ENCODE measurements at regions not wholly inside any gene's neighbourhood (a gene's known extent, or its start where the extent isn't known, plus 50 kb on each side); places are given as distances from the start of the nearest gene placed in this dataset.

DNA sequence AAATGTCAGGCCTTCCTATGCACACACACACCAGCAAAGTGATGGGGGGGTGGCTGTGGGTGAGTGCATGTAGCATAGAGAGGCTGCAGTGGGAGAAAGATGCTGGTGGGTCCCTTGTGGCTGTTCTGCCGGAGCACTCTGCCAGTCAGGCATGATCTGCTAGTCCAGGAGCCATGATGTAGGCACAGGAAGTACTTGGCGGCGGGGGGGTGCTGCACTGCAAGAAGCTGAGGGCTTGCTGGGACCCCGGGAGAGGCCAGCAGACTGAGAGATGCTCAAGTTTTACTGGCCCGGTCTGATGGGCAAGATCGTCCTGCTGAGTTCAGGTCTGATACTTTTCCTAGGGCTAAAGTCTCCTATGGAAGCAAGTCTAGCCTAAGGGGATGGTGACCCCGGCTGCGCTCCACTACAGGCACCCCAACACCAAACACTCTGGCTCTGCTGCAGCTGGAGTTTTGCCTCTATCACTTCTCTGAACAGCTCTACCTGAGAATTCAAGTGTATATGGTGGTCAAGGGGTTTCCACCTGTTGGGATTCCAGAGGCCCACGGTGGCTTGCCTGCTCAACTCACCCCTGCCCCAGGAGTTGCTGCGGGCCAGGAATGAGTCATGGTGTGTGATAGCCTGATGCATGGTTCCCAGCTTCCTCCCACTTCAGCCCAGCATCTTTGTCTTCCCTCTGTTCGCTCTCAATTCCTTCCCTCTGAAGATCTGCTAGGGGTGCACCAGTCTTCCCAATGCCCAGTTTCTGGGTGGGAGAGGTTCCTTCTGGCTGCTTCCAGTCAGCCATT lies 971.8 kb upstream of the ADGRB3 start:
- TF ChIP-seq EP300 (IDR thresholded peaks at IDR 0.05; ENCODE audit: borderline replicate concordance), result no peak
- no peak for TF ChIP-seq CREB1 (IDR thresholded peaks at IDR 0.05; ENCODE audit: low read depth)
- no peak for TF ChIP-seq EGR1 (IDR thresholded peaks at IDR 0.05)
- TF ChIP-seq, protein P1, sequence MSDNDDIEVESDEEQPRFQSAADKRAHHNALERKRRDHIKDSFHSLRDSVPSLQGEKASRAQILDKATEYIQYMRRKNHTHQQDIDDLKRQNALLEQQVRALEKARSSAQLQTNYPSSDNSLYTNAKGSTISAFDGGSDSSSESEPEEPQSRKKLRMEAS (IDR thresholded peaks at IDR 0.05), result no peak
- TF ChIP-seq, protein P2, sequence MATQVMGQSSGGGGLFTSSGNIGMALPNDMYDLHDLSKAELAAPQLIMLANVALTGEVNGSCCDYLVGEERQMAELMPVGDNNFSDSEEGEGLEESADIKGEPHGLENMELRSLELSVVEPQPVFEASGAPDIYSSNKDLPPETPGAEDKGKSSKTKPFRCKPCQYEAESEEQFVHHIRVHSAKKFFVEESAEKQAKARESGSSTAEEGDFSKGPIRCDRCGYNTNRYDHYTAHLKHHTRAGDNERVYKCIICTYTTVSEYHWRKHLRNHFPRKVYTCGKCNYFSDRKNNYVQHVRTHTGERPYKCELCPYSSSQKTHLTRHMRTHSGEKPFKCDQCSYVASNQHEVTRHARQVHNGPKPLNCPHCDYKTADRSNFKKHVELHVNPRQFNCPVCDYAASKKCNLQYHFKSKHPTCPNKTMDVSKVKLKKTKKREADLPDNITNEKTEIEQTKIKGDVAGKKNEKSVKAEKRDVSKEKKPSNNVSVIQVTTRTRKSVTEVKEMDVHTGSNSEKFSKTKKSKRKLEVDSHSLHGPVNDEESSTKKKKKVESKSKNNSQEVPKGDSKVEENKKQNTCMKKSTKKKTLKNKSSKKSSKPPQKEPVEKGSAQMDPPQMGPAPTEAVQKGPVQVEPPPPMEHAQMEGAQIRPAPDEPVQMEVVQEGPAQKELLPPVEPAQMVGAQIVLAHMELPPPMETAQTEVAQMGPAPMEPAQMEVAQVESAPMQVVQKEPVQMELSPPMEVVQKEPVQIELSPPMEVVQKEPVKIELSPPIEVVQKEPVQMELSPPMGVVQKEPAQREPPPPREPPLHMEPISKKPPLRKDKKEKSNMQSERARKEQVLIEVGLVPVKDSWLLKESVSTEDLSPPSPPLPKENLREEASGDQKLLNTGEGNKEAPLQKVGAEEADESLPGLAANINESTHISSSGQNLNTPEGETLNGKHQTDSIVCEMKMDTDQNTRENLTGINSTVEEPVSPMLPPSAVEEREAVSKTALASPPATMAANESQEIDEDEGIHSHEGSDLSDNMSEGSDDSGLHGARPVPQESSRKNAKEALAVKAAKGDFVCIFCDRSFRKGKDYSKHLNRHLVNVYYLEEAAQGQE (IDR thresholded peaks at IDR 0.05; ENCODE audit: low read depth), result no peak
- no peak for TF ChIP-seq TAF1 (IDR thresholded peaks at IDR 0.05; ENCODE audit: low read depth)
